Keratinocyte (primary cell): ENCODE measurements at regions not wholly inside any gene's neighbourhood (a gene's known extent, or its start where the extent isn't known, plus 50 kb on each side); places are given as distances from the start of the nearest gene placed in this dataset.

Experiments used
- DNase-seq: peaks from one replicate; pipeline ENCODE4 v3.0.0-alpha.2; 2011; ENCODE audit warnings: low read depth, missing footprints, low spot score
- FAIRE-seq: peaks from 2 replicates; lab custom pipeline; 2011; peaks lifted over from hg19 to GRCh38; lab: Jason Lieb, UNC
- H2AFZ ChIP-seq: 2 replicates; pipeline ENCODE4 v1.6.0; 2012; ENCODE audit warnings: low read length, control low read depth, inconsistent platforms; ENCODE audit not compliant: control insufficient read depth
- H3K27ac ChIP-seq: 2 replicates; pipeline ENCODE4 v1.5.1; 2011; ENCODE audit warnings: low read length; ENCODE audit not compliant: control insufficient read depth, insufficient read depth
- H3K27me3 ChIP-seq: 3 replicates; pipeline ENCODE4 v1.6.0; 2011; ENCODE audit warnings: low read length; ENCODE audit not compliant: control insufficient read depth, insufficient read depth; ENCODE audit errors: extremely low read depth
- H3K36me3 ChIP-seq, 2 experiments: 2 replicates in 1 of 2; 3 replicates in 1 of 2; pipeline ENCODE4 v1.5.1; 2011; ENCODE audit warnings: low read length in 2 of 2, mild to moderate bottlenecking in 1 of 2; ENCODE audit not compliant: control insufficient read depth in 2 of 2, insufficient read depth in 2 of 2; ENCODE audit errors: extremely low read depth in 1 of 2
- H3K4me1 ChIP-seq: 3 replicates; pipeline ENCODE4 v1.5.1; 2011; ENCODE audit warnings: low read length; ENCODE audit not compliant: control insufficient read depth, insufficient read depth; ENCODE audit errors: extremely low read depth
- H3K4me2 ChIP-seq: 3 replicates; pipeline ENCODE4 v1.6.0; 2011; ENCODE audit warnings: low read depth, low read length; ENCODE audit not compliant: control insufficient read depth, insufficient read depth; ENCODE audit errors: extremely low read depth
- H3K4me3 ChIP-seq, 3 experiments: fragments of 200-600 bp in 1 of 3; sonication (generic) in 1 of 3; 2 replicates in 2 of 3; 3 replicates in 1 of 3; pipeline ENCODE4 v1.5.1; 2011 to 2016; ENCODE audit warnings: low read length in 3 of 3, mild to moderate bottlenecking in 3 of 3, control low read depth in 2 of 3, inconsistent platforms in 1 of 3, low read depth in 1 of 3, mixed read lengths in 1 of 3, mixed run types in 1 of 3, moderate library complexity in 1 of 3; ENCODE audit not compliant: control insufficient read depth in 2 of 3, insufficient read depth in 2 of 3; ENCODE audit errors: extremely low read depth in 1 of 3
- H3K79me2 ChIP-seq: 2 replicates; pipeline ENCODE4 v1.6.0; 2012; ENCODE audit warnings: low read length; ENCODE audit not compliant: control insufficient read depth, insufficient read depth
- H3K9ac ChIP-seq: 3 replicates; pipeline ENCODE4 v1.6.0; 2011; ENCODE audit warnings: low read length; ENCODE audit not compliant: control insufficient read depth, insufficient read depth; ENCODE audit errors: extremely low read depth
- H3K9me1 ChIP-seq: 3 replicates; pipeline ENCODE4 v1.6.0; 2011; ENCODE audit warnings: low read length; ENCODE audit not compliant: control insufficient read depth, insufficient read depth; ENCODE audit errors: extremely low read depth
- H3K9me3 ChIP-seq: 2 replicates; pipeline ENCODE4 v1.5.1; 2012; ENCODE audit warnings: low read depth, low read length; ENCODE audit not compliant: control insufficient read depth
- H4K20me1 ChIP-seq: 3 replicates; pipeline ENCODE4 v1.6.0; 2011; ENCODE audit warnings: low read length; ENCODE audit not compliant: control insufficient read depth, insufficient read depth; ENCODE audit errors: extremely low read depth
- CTCF ChIP-seq, 3 experiments: IDR thresholded peaks in 1 of 3; conservative IDR thresholded peaks in 1 of 3; optimal IDR thresholded peaks in 1 of 3; 2 replicates in 2 of 3; 3 replicates in 1 of 3; pipeline versions ENCODE3 to v1.5.1; 2011; ENCODE audit warnings: low read length in 3 of 3, mild to moderate bottlenecking in 3 of 3, moderate library complexity in 2 of 3, control low read depth in 1 of 3, inconsistent platforms in 1 of 3; ENCODE audit not compliant: insufficient read depth in 2 of 3; ENCODE audit errors: extremely low read depth in 1 of 3
- EZH2 ChIP-seq: IDR thresholded peaks from one replicate; pipeline ENCODE4 v1.6.1; 2012; ENCODE audit warnings: inconsistent platforms, mild to moderate bottlenecking, low read length, moderate library complexity
- dilution Hi-C: fragments of 300-500 bp; cut with MboI; formaldehyde crosslinking; loops from one replicate; pipeline ENCODE4 v1.7.0; 2020; ENCODE audit warnings: low sequenced_read_pairs; ENCODE audit not compliant: extremely low pct_ligation_motif_present

GRCh38 chr9:107141967-107142366, 141.1 kb upstream of the RAD23B start:
- H2AFZ ChIP-seq = no peak overlapping the region
- DNase-seq (no peak), FAIRE-seq (no peak)
- H3K9me3 ChIP-seq = no peaks in the 10 kb centered on the region
- no peaks in the 10 kb centered on the region for H3K79me2 ChIP-seq
- TF ChIP-seq CTCF (optimal IDR thresholded peaks at IDR 0.05 in 1 of 3, IDR thresholded peaks at IDR 0.05 in 1 of 3, conservative IDR thresholded peaks at IDR 0.05 in 1 of 3; ENCODE audit: extremely low read depth in 1 of 3, insufficient read depth in 2 of 3, low read length in 3 of 3) (peak in 2 of 3 experiments; percentile 25 to 31), EZH2 (no peak)
- H3K9me1 ChIP-seq = no peaks in the 10 kb centered on the region
- no peak overlapping the region for H3K4me2 ChIP-seq
- H3K9ac ChIP-seq = no peak overlapping the region
- no peaks in the 10 kb centered on the region for H4K20me1 ChIP-seq
- dilution Hi-C loops = no loop called here
- H3K36me3 ChIP-seq = no peaks in the 10 kb centered on the region
- no peaks in the 10 kb centered on the region for H3K4me1 ChIP-seq
- no peak overlapping the region for H3K27ac ChIP-seq
- H3K4me3 ChIP-seq = no peak overlapping the region
- peaks cover 12% of the 10 kb centered on the region for H3K27me3 ChIP-seq

- Histone ChIP-seq H3K36me3 (no peaks in the 10 kb centered on the region), H3K4me3 (no peak overlapping the region), H4K20me1 (no peaks in the 10 kb centered on the region), H3K9me1 (no peaks in the 10 kb centered on the region), H3K4me1 (no peaks in the 10 kb centered on the region), H3K27me3 (peaks cover 12% of the 10 kb centered on the region), H3K27ac (no peak overlapping the region), H3K4me2 (no peak overlapping the region), H2AFZ (no peak overlapping the region), H3K9me3 (no peaks in the 10 kb centered on the region), H3K9ac (no peak overlapping the region), H3K79me2 (no peaks in the 10 kb centered on the region)
- DNase-seq (no peak), FAIRE-seq (no peak)
- dilution Hi-C loops = no loop called here
- TF ChIP-seq CTCF (optimal IDR thresholded peaks at IDR 0.05 in 1 of 3, IDR thresholded peaks at IDR 0.05 in 1 of 3, conservative IDR thresholded peaks at IDR 0.05 in 1 of 3; ENCODE audit: extremely low read depth in 1 of 3, insufficient read depth in 2 of 3, low read length in 3 of 3) (no peak), EZH2 (no peak)
These were observed 140.6 kb upstream of the RAD23B start for GRCh38 chr9:107142430-107142829.
